MV-4-11 (cell line): ENCODE measurements at regions not wholly inside any gene's neighbourhood (a gene's known extent, or its start where the extent isn't known, plus 50 kb on each side); places are given as distances from the start of the nearest gene placed in this dataset.
A peak's percentile ranks its signal among the peaks of the same experiment; 100 is the strongest.

Experiments
- DNase-seq: peaks from one replicate; lab custom pipeline; 2025; lab: John Stamatoyannopoulos, UW

- DNase-seq, result no peak
These were observed 425.3 kb upstream of the ANKRD30A start for GRCh38 chr10:36700123-36700522.

GRCh38 chr10:36692759-36693158 is 432.6 kb upstream of the ANKRD30A start:
- no peak for DNase-seq

GRCh38 chr10:36688717-36689116 is 436.7 kb upstream of the ANKRD30A start:
- no peak for DNase-seq

- no peak for DNase-seq
These were observed 442.0 kb upstream of the ANKRD30A start for GRCh38 chr10:36683421-36683820.

GRCh38 chr10:36681751-36682632 is 443.4 kb upstream of the ANKRD30A start:
- DNase-seq, result no peak

- no peak for DNase-seq
These were observed 445.8 kb upstream of the ANKRD30A start for GRCh38 chr10:36679554-36679953.

- DNase-seq, result no peak
These were observed 448.0 kb upstream of the ANKRD30A start for GRCh38 chr10:36677431-36677768.

GRCh38 chr10:36676756-36677430 is 448.5 kb upstream of the ANKRD30A start:
- DNase-seq, result peak; percentile 34

GRCh38 chr10:36676321-36676720 is 449.1 kb upstream of the ANKRD30A start:
- no peak for DNase-seq

- peak; percentile 3 for DNase-seq
These were observed 449.9 kb upstream of the ANKRD30A start for GRCh38 chr10:36675458-36675880.

- DNase-seq, result no peak
These were observed 453.8 kb upstream of the ANKRD30A start for GRCh38 chr10:36671607-36672006.

- no peak for DNase-seq
These were observed 454.6 kb upstream of the ANKRD30A start for GRCh38 chr10:36670621-36671402.

- no peak for DNase-seq
These were observed 455.6 kb upstream of the ANKRD30A start for GRCh38 chr10:36669615-36670352.

- DNase-seq, result no peak
These were observed 458.9 kb upstream of the ANKRD30A start for GRCh38 chr10:36666451-36666850.

GRCh38 chr10:36662571-36662970 is 462.8 kb upstream of the ANKRD30A start:
- DNase-seq, result no peak

- no peak for DNase-seq
These were observed 475.1 kb upstream of the ANKRD30A start for GRCh38 chr10:36650274-36650673.

- DNase-seq, result no peak
These were observed 477.9 kb upstream of the ANKRD30A start for GRCh38 chr10:36647540-36647939.

GRCh38 chr10:36640626-36641025 is 484.8 kb upstream of the ANKRD30A start:
- DNase-seq, result no peak

- DNase-seq, result no peak
These were observed 486.8 kb upstream of the ANKRD30A start for GRCh38 chr10:36638462-36639155.

GRCh38 chr10:36636879-36637278 is 488.5 kb upstream of the ANKRD30A start:
- DNase-seq, result no peak

GRCh38 chr10:36636285-36636839 is 489.0 kb upstream of the ANKRD30A start:
- DNase-seq, result no peak
